Stimulated activated CD4-positive, alpha-beta T cell treated with anti-CD3 and anti-CD28 coated beads, Interleukin-1b, Interleukin-23, amount 100 ng/mL, for 4 hours (primary cell): ENCODE measurements at regions not wholly inside any gene's neighbourhood (a gene's known extent, or its start where the extent isn't known, plus 50 kb on each side); places are given as distances from the start of the nearest gene placed in this dataset.

ENCODE experiments used
- DNase-seq, 2 donors: peaks; one replicate each; pipeline ENCODE4 v3.0.0-alpha.2; 2020; ENCODE audit warnings: low read depth in 2 of 2

GRCh38 chr22:47694536-47695130 is 932.2 kb downstream of the TBC1D22A start:
- no peak for DNase-seq

DNA sequence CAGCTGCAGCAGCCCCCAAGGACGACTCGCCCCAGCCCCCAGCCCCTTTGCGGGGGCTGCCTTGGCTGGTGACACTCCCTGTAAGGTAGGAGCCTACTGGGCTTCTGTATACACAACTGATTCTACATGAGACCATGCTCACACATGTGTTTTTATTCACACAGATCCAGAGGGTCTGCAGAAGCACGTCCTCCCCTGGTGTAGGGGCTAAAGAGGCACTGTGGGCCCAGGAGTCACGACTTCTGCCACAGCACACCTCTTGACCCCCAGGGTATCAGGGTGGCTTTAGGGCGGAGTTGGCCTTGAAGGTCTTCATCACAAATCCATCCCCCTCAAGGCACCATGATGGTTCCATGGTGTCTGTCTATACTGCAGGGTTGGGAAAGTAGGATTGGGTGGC is 931.2 kb downstream of the TBC1D22A start:
- no peak for DNase-seq

GRCh38 chr22:47692811-47693210 is 930.4 kb downstream of the TBC1D22A start:
- DNase-seq: no peak

GRCh38 chr22:47691152-47691895 is 928.9 kb downstream of the TBC1D22A start:
- no peak for DNase-seq

- DNase-seq: no peak
These were observed 928.1 kb downstream of the TBC1D22A start for GRCh38 chr22:47690586-47690985.

GRCh38 chr22:47690166-47690565 is 927.7 kb downstream of the TBC1D22A start:
- DNase-seq: no peak

GRCh38 chr22:47687776-47688175 is 925.3 kb downstream of the TBC1D22A start:
- DNase-seq: no peak

DNA sequence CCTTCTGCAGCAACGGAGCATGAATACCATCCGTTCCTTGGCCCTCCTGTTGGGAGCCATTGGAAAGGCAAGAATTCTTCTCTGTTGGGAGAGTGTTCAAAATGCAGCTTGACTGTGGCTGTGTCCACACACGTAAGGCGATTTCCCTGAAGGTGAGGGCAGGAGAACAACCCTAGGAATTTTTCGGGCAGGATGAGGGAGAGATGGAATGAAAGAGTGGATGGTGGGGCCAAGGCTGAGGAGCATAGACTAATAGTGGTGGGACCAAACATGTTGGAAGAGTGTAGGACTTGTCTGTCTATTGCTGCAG is 924.9 kb downstream of the TBC1D22A start:
- no peak for DNase-seq

DNA sequence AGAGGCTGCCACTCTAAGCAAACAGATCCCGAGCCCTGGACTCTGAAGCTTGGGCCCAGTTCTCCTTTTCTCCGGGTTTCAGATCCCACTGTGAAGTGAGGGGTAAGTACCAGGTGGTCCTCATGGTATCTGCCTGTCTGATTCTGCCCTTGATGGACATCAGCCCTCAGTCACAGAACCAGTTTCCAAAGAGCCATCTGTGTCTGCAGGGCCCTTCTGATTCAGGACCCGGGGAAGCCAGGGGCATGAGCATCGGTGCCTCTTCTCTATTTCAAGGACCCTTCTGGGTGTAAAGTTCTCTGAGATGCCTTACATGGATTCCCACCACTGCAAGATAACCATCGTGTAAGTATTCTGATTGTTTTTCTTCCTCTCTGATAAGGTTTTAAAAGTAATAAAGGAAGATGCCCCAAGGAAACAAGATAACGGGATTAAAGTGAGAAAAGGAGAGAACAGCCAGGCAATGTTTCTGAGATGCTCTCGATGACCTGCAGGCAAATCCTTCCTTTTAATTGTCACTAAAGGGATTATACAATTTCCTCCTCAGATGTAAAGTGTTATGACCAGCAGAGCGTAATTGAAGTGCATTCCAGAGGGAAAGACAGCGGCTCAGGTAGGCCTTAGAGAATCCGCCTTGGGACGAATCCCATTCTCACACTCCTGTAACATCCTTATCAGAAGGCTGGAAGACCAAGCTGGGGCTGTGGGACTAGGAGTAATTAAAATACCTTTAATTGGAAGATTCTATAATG is 924.3 kb downstream of the TBC1D22A start:
- DNase-seq: no peak

- DNase-seq: no peak
These were observed 919.1 kb downstream of the TBC1D22A start for GRCh38 chr22:47681411-47682165.

GRCh38 chr22:47678636-47679287 is 916.3 kb downstream of the TBC1D22A start:
- no peak for DNase-seq

- DNase-seq: no peak
These were observed 915.6 kb downstream of the TBC1D22A start for GRCh38 chr22:47678048-47678447.

GRCh38 chr22:47676685-47677084 is 914.2 kb downstream of the TBC1D22A start:
- no peak for DNase-seq

GRCh38 chr22:47674600-47674999 is 912.1 kb downstream of the TBC1D22A start:
- no peak for DNase-seq

GRCh38 chr22:47673557-47673956 is 911.1 kb downstream of the TBC1D22A start:
- no peak for DNase-seq

DNA sequence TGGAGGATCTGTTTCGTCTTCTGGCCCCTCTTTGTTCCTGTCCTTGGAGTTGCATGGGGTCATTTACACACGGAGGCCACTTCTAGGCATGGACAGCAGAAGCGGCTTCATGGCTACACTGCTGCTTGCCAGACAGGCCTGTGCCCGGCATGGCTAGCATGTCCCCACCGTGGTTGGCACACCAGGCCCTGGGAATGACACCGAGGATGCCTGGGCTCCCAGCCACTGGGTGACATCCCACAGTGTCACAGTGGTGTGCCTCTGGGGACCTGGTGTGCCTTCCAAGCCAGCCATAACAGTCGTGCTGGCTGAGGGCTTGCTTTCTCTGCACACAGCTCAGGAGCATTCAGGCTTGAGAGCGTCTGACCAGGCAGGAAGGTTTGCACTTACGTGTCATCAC is 910.1 kb downstream of the TBC1D22A start:
- DNase-seq: no peak

- no peak for DNase-seq
These were observed 902.7 kb downstream of the TBC1D22A start for GRCh38 chr22:47665151-47665550.

GRCh38 chr22:47663615-47664605 is 901.5 kb downstream of the TBC1D22A start:
- DNase-seq: no peak

DNA sequence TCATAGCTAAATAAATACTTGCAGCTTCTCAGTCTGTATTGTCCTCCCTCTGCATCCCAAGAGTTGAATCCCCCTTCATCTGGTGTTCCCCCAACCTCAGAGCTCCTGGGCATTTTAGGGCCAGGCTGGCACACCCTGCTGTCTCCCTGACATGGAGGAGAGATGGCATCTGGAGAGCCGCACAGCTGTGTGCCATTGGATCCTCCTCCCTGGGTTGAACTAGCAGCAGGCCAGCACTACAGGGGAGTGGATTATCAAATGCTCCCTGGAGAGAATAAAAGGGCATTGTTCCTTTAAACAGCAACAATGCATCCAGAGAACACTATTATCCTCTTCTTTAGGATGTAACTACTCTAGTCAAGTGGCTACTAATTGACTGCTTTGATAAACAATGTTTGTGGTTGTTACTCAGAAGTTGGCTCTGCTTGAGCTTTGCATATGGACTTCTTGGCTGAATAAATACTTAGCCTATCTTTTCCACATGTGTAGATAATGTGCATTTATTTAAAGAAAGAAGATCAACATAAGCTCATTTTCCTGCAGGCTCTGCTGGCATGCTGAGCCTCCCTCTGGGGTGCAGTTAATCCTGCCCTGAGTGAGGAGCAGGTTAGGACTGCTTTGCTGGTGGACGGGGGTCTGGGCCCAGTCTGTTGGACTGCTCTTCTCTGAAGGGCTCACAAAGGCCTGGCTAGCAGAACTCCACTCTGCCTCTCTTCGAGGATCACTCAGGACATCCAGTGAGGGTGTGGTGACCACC is 897.2 kb downstream of the TBC1D22A start:
- no peak for DNase-seq

GRCh38 chr22:47658182-47658581 is 895.7 kb downstream of the TBC1D22A start:
- no peak for DNase-seq
